Coronary artery (tissue), 2 donors: ENCODE measurements at regions not wholly inside any gene's neighbourhood (a gene's known extent, or its start where the extent isn't known, plus 50 kb on each side); places are given as distances from the start of the nearest gene placed in this dataset.
"Not testable (repeated sequence)": the region's sequence is repeated elsewhere in the genome, so short reads cannot be mapped to it uniquely, and the experiment has no call there.

Experiments used
- DNase-seq: peaks from one replicate; pipeline ENCODE4 v3.0.0-alpha.2; 2017; ENCODE audit warnings: low spot score
- H3K27ac ChIP-seq, 2 donors: fragments of 200-600 bp; sonication (generic); one replicate each; pipeline ENCODE4 v1.5.1; 2016 to 2019
- H3K4me3 ChIP-seq: fragments of 200-600 bp; sonication (generic); 2 replicates; pipeline ENCODE4 v1.5.1; 2016; ENCODE audit warnings: mild to moderate bottlenecking, moderate library complexity
- CTCF ChIP-seq: fragments of 200-600 bp; sonication (generic); IDR thresholded peaks from one replicate; pipeline ENCODE4 v1.5.1; 2019; ENCODE audit warnings: antibody characterized with exemption

- DNase-seq: no peak
- no peak overlapping the region for H3K27ac ChIP-seq
- no peak overlapping the region for H3K4me3 ChIP-seq
- TF ChIP-seq CTCF: no peak
Measured at GRCh38 chr2:5598156-5598555, 94.0 kb upstream of the SOX11 start.

GRCh38 chr2:5609201-5609600 lies 83.0 kb upstream of the SOX11 start:
- H3K27ac ChIP-seq: no peak overlapping the region
- DNase-seq: no peak
- no peak for TF ChIP-seq CTCF
- H3K4me3 ChIP-seq: no peak overlapping the region

GRCh38 chr2:5612666-5613065 lies 79.5 kb upstream of the SOX11 start:
- no peak overlapping the region for H3K4me3 ChIP-seq
- no peak for TF ChIP-seq CTCF
- DNase-seq: no peak
- H3K27ac ChIP-seq: no peak overlapping the region

GRCh38 chr2:5616019-5616418 lies 76.2 kb upstream of the SOX11 start:
- Histone ChIP-seq H3K27ac (no peak overlapping the region), H3K4me3 (no peak overlapping the region)
- no peak for DNase-seq
- no peak for TF ChIP-seq CTCF

- no peak for TF ChIP-seq CTCF
- no peak overlapping the region for H3K27ac ChIP-seq
- no peak overlapping the region for H3K4me3 ChIP-seq
Measured at GRCh38 chr2:5617358-5617757, 74.8 kb upstream of the SOX11 start.

GRCh38 chr2:5617796-5618195 lies 74.4 kb upstream of the SOX11 start:
- Histone ChIP-seq H3K27ac (no peak overlapping the region), H3K4me3 (no peak overlapping the region)
- no peak for DNase-seq
- no peak for TF ChIP-seq CTCF

More at GRCh38 chr2:5617358-5617757, 74.8 kb upstream of the SOX11 start:
- DNase-seq: no peak

GRCh38 chr2:5618271-5618670 lies 73.9 kb upstream of the SOX11 start:
- no peak for TF ChIP-seq CTCF
- no peak overlapping the region for H3K27ac ChIP-seq
- no peak for DNase-seq
- H3K4me3 ChIP-seq: no peak overlapping the region

- H3K27ac ChIP-seq, DNase-seq, H3K4me3 ChIP-seq: not testable (repeated sequence)
Measured at GRCh38 chr2:5625556-5626065, 66.6 kb upstream of the SOX11 start.

- H3K4me3 ChIP-seq, DNase-seq, H3K27ac ChIP-seq: not testable (repeated sequence)
Measured at GRCh38 chr2:5628484-5628883, 63.7 kb upstream of the SOX11 start.

GRCh38 chr2:5629510-5629909 lies 62.7 kb upstream of the SOX11 start:
- DNase-seq, H3K4me3 ChIP-seq, H3K27ac ChIP-seq: not testable (repeated sequence)

GRCh38 chr2:5637051-5637450 lies 55.1 kb upstream of the SOX11 start:
- not testable (repeated sequence) for DNase-seq, H3K4me3 ChIP-seq, H3K27ac ChIP-seq
